Smooth muscle cell (in vitro differentiated cells): ENCODE measurements at regions not wholly inside any gene's neighbourhood (a gene's known extent, or its start where the extent isn't known, plus 50 kb on each side); places are given as distances from the start of the nearest gene placed in this dataset.

ENCODE experiments used
- DNase-seq: peaks from one replicate; lab custom pipeline; 2025; ENCODE audit not compliant: unreplicated experiment; lab: John Stamatoyannopoulos, UW
- H2AFZ ChIP-seq: fragments of 200-600 bp; sonication (generic); 2 replicates; pipeline ENCODE4 v1.6.0; 2016; ENCODE audit warnings: antibody characterized with exemption, low read depth, mild to moderate bottlenecking
- H3F3A ChIP-seq: fragments of 200-600 bp; sonication (generic); 2 replicates; pipeline ENCODE4 v1.6.0; 2017; ENCODE audit warnings: antibody characterized with exemption, low read depth
- H3K27ac ChIP-seq: fragments of 200-600 bp; sonication (generic); 2 replicates; pipeline ENCODE4 v1.5.1; 2016; ENCODE audit warnings: low read depth, mild to moderate bottlenecking
- H3K27me3 ChIP-seq: fragments of 200-600 bp; sonication (generic); 2 replicates; pipeline ENCODE4 v1.6.1; 2016; ENCODE audit warnings: low read depth, mild to moderate bottlenecking
- H3K36me3 ChIP-seq: fragments of 200-600 bp; sonication (generic); 2 replicates; pipeline ENCODE4 v1.5.1; 2016; ENCODE audit warnings: low read depth
- H3K4me1 ChIP-seq: fragments of 200-600 bp; sonication (generic); 2 replicates; pipeline ENCODE4 v1.5.1; 2016; ENCODE audit warnings: low read depth
- H3K4me2 ChIP-seq: fragments of 200-600 bp; sonication (generic); 2 replicates; pipeline ENCODE4 v1.6.0; 2016; ENCODE audit warnings: mild to moderate bottlenecking
- H3K4me3 ChIP-seq: fragments of 200-600 bp; sonication (generic); 2 replicates; pipeline ENCODE4 v1.5.1; 2016; ENCODE audit warnings: mild to moderate bottlenecking
- H3K79me2 ChIP-seq: fragments of 200-600 bp; sonication (generic); 2 replicates; pipeline ENCODE4 v1.6.0; 2016; ENCODE audit warnings: low read depth, mild to moderate bottlenecking
- H3K9ac ChIP-seq: fragments of 200-600 bp; sonication (generic); 2 replicates; pipeline ENCODE4 v1.6.0; 2016; ENCODE audit warnings: low read depth
- H3K9me3 ChIP-seq: fragments of 200-600 bp; sonication (generic); replicated peaks from 2 replicates; pipeline ENCODE4 v1.5.1; 2016; ENCODE audit warnings: low read depth
- H4K20me1 ChIP-seq: fragments of 200-600 bp; sonication (generic); 2 replicates; pipeline ENCODE4 v1.6.0; 2016; ENCODE audit warnings: low read depth
- CTCF ChIP-seq: fragments of 200-600 bp; sonication (generic); IDR thresholded peaks from 2 replicates; pipeline ENCODE4 v1.5.1; 2017; ENCODE audit warnings: borderline replicate concordance, mild to moderate bottlenecking, antibody characterized with exemption; ENCODE audit not compliant: insufficient read depth, poor library complexity, severe bottlenecking
- WGBS: methylation state at CpG from one replicate; pipeline ENCODE4 v1.1.7; 2016; ENCODE audit warnings: low lambda C conversion rate; 5-methylcytosine and 5-hydroxymethylcytosine counted together

GRCh38 chr18:52277785-52278184 is 62.2 kb upstream of the DCC start:
- Histone ChIP-seq H3F3A (no peaks in the 10 kb centered on the region), H4K20me1 (no peaks in the 10 kb centered on the region), H3K27ac (no peak overlapping the region), H3K4me3 (no peak overlapping the region), H2AFZ (no peak overlapping the region), H3K4me1 (no peaks in the 10 kb centered on the region), H3K4me2 (no peak overlapping the region), H3K27me3 (no peaks in the 10 kb centered on the region), H3K79me2 (no peaks in the 10 kb centered on the region), H3K36me3 (no peaks in the 10 kb centered on the region), H3K9me3 (no peaks in the 10 kb centered on the region), H3K9ac (no peak overlapping the region)
- no peak for DNase-seq
- WGBS: 84% methylated on average over 2 of the region's 2 CpGs
- no peak for TF ChIP-seq CTCF

DNA sequence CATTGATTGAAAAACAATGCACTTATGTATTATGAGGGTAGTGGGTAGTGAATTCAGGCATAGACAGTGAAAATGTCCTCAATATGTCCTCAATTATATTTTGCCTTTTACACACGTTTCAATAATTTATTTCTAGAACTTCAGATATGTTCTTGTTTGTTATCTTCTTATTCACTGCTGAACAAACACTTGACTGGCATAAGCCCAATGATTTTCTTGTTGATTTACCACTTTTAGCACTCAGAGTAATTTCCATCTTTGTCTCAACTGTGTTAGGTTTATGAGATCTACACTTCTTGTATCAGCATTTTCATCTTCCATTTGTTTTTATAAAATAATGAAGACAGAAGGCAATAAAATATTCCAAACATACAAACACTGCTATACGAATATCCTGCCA is 61.8 kb upstream of the DCC start:
- no peaks in the 10 kb centered on the region for H4K20me1 ChIP-seq
- no peak overlapping the region for H3K27ac ChIP-seq
- no peaks in the 10 kb centered on the region for H3K9me3 ChIP-seq
- H3F3A ChIP-seq: no peaks in the 10 kb centered on the region
- H2AFZ ChIP-seq: no peak overlapping the region
- H3K9ac ChIP-seq: no peak overlapping the region
- WGBS: 77% methylated on average over 2 of the region's 2 CpGs
- no peak overlapping the region for H3K4me2 ChIP-seq
- H3K79me2 ChIP-seq: no peaks in the 10 kb centered on the region
- DNase-seq: no peak
- no peaks in the 10 kb centered on the region for H3K27me3 ChIP-seq
- H3K36me3 ChIP-seq: no peaks in the 10 kb centered on the region
- no peak overlapping the region for H3K4me3 ChIP-seq
- no peaks in the 10 kb centered on the region for H3K4me1 ChIP-seq
- no peak for TF ChIP-seq CTCF

- H3K27me3 ChIP-seq: no peaks in the 10 kb centered on the region
- no peak overlapping the region for H3K4me3 ChIP-seq
- H3K9ac ChIP-seq: no peak overlapping the region
- 94% methylated on average over 2 of the region's 2 CpGs for WGBS
- H3K4me2 ChIP-seq: no peak overlapping the region
- no peak for DNase-seq
- no peaks in the 10 kb centered on the region for H4K20me1 ChIP-seq
- TF ChIP-seq CTCF: no peak
- H3K4me1 ChIP-seq: no peaks in the 10 kb centered on the region
- no peaks in the 10 kb centered on the region for H3K9me3 ChIP-seq
- H3K79me2 ChIP-seq: no peaks in the 10 kb centered on the region
- no peak overlapping the region for H2AFZ ChIP-seq
- H3F3A ChIP-seq: no peaks in the 10 kb centered on the region
- H3K27ac ChIP-seq: no peak overlapping the region
- no peaks in the 10 kb centered on the region for H3K36me3 ChIP-seq
Measured at GRCh38 chr18:52280702-52281101, 59.3 kb upstream of the DCC start.

DNA sequence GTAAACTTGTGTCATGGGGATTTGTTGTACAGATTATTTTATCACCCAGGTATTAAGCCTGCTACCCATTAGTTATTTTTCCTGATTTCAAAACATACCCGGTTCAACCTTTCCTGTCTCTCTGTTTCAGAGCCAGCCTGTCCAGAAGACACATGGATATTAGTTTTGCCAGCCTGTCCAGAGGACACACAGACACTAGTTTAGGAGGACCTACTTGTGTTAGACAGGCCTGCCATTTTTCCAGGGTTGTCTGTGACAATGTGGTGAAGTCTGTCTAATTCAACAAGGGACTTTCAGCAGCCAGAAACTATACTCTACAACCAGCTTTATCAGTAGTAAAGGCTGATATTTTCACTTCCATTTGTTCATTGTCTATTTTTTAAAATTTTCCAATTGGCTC is 56.1 kb upstream of the DCC start:
- WGBS: 90% methylated on average over 1 of the region's 1 CpG
- Histone ChIP-seq H3K27ac (no peak overlapping the region), H3K27me3 (no peaks in the 10 kb centered on the region), H3K4me1 (no peaks in the 10 kb centered on the region), H3F3A (no peaks in the 10 kb centered on the region), H3K4me2 (no peak overlapping the region), H3K9ac (no peak overlapping the region), H3K36me3 (no peaks in the 10 kb centered on the region), H3K79me2 (no peaks in the 10 kb centered on the region), H4K20me1 (no peaks in the 10 kb centered on the region), H3K4me3 (no peak overlapping the region), H3K9me3 (no peaks in the 10 kb centered on the region), H2AFZ (no peak overlapping the region)
- no peak for DNase-seq
- no peak for TF ChIP-seq CTCF
